BE2C (cell line): ENCODE measurements at regions not wholly inside any gene's neighbourhood (a gene's known extent, or its start where the extent isn't known, plus 50 kb on each side); places are given as distances from the start of the nearest gene placed in this dataset.

Source experiments
- DNase-seq: peaks from one replicate; pipeline ENCODE4 v3.0.0-alpha.2; 2020
- H3K27me3 ChIP-seq: fragments of 250-450 bp; sonication (Bioruptor Pico); 2 replicates; pipeline ENCODE4 v1.5.1; 2020; ENCODE audit warnings: mild to moderate bottlenecking
- H3K36me3 ChIP-seq: fragments of 250-450 bp; sonication (Bioruptor Pico); 2 replicates; pipeline ENCODE4 v1.5.1; 2020; ENCODE audit warnings: mild to moderate bottlenecking
- H3K4me1 ChIP-seq: fragments of 250-450 bp; sonication (Bioruptor Pico); 2 replicates; pipeline ENCODE4 v1.5.1; 2020
- H3K4me3 ChIP-seq: 2 replicates; pipeline ENCODE4 v1.5.1; 2011; ENCODE audit warnings: low read depth, low read length
- H3K9me3 ChIP-seq: fragments of 250-450 bp; sonication (Bioruptor Pico); 2 replicates; pipeline ENCODE4 v1.5.1; 2020
- CTCF ChIP-seq: IDR thresholded peaks from 2 replicates; pipeline ENCODE4 v1.5.1; 2012; ENCODE audit warnings: mild to moderate bottlenecking, low read depth, low read length

GRCh38 chr2:180706694-180707093 lies 273.7 kb upstream of the UBE2E3 start:
- H3K9me3 ChIP-seq: no peaks in the 10 kb centered on the region
- H3K36me3 ChIP-seq: no peaks in the 10 kb centered on the region
- H3K27me3 ChIP-seq: no peaks in the 10 kb centered on the region
- TF ChIP-seq CTCF: no peak
- no peaks in the 10 kb centered on the region for H3K4me1 ChIP-seq
- H3K4me3 ChIP-seq: no peak overlapping the region
- no peak for DNase-seq

- Histone ChIP-seq H3K4me3 (no peak overlapping the region), H3K9me3 (no peaks in the 10 kb centered on the region), H3K4me1 (no peaks in the 10 kb centered on the region), H3K36me3 (no peaks in the 10 kb centered on the region), H3K27me3 (no peaks in the 10 kb centered on the region)
- DNase-seq: no peak
- no peak for TF ChIP-seq CTCF
Measured at GRCh38 chr2:180705551-180705950, 274.9 kb upstream of the UBE2E3 start.

- no peak for TF ChIP-seq CTCF
- Histone ChIP-seq H3K27me3 (no peaks in the 10 kb centered on the region), H3K9me3 (no peaks in the 10 kb centered on the region), H3K4me3 (no peak overlapping the region), H3K36me3 (no peaks in the 10 kb centered on the region), H3K4me1 (no peaks in the 10 kb centered on the region)
- no peak for DNase-seq
Measured at GRCh38 chr2:180705122-180705521, 275.3 kb upstream of the UBE2E3 start.

- no peak overlapping the region for H3K4me3 ChIP-seq
- no peaks in the 10 kb centered on the region for H3K9me3 ChIP-seq
- no peaks in the 10 kb centered on the region for H3K36me3 ChIP-seq
- no peaks in the 10 kb centered on the region for H3K4me1 ChIP-seq
- H3K27me3 ChIP-seq: no peaks in the 10 kb centered on the region
- no peak for TF ChIP-seq CTCF
- no peak for DNase-seq
Measured at GRCh38 chr2:180699657-180700361, 280.6 kb upstream of the UBE2E3 start.

GRCh38 chr2:180698668-180699067 lies 281.7 kb upstream of the UBE2E3 start:
- Histone ChIP-seq H3K4me3 (no peak overlapping the region), H3K27me3 (no peaks in the 10 kb centered on the region), H3K4me1 (no peaks in the 10 kb centered on the region), H3K9me3 (no peaks in the 10 kb centered on the region), H3K36me3 (no peaks in the 10 kb centered on the region)
- no peak for DNase-seq
- no peak for TF ChIP-seq CTCF

GRCh38 chr2:180695586-180696401 lies 284.6 kb upstream of the UBE2E3 start:
- Histone ChIP-seq H3K9me3 (no peaks in the 10 kb centered on the region), H3K4me3 (no peak overlapping the region), H3K27me3 (no peaks in the 10 kb centered on the region), H3K36me3 (no peaks in the 10 kb centered on the region), H3K4me1 (no peaks in the 10 kb centered on the region)
- DNase-seq: no peak
- TF ChIP-seq CTCF: no peak
